Progenitor cell of endocrine pancreas (in vitro differentiated cells): ENCODE measurements at regions not wholly inside any gene's neighbourhood (a gene's known extent, or its start where the extent isn't known, plus 50 kb on each side); places are given as distances from the start of the nearest gene placed in this dataset.
A peak's percentile ranks its signal among the peaks of the same experiment; 100 is the strongest.

ENCODE experiments used
- DNase-seq: peaks from one replicate; pipeline ENCODE4 v3.0.0; 2021; ENCODE audit warnings: low spot score; ENCODE audit not compliant: unreplicated experiment
- H3K27ac Mint-ChIP-seq: 2 replicates; pipeline ENCODE4 v1.8.0; 2021; ENCODE audit warnings: mild to moderate bottlenecking, moderate library complexity, mixed read lengths
- H3K27me3 Mint-ChIP-seq: 2 replicates; pipeline ENCODE4 v1.8.0; 2021; ENCODE audit warnings: mixed read lengths
- H3K36me3 Mint-ChIP-seq: 2 replicates; pipeline ENCODE4 v1.8.0; 2022; ENCODE audit warnings: mixed read lengths; ENCODE audit not compliant: insufficient read depth
- H3K4me1 Mint-ChIP-seq: 2 replicates; pipeline ENCODE4 v1.8.0; 2021; ENCODE audit warnings: low read depth, mixed read lengths
- H3K4me3 Mint-ChIP-seq: 2 replicates; pipeline ENCODE4 v1.8.0; 2021; ENCODE audit warnings: low read depth, mild to moderate bottlenecking, moderate library complexity, mixed read lengths
- H3K9me3 Mint-ChIP-seq: 2 replicates; pipeline ENCODE4 v1.8.0; 2021; ENCODE audit warnings: low read depth, mixed read lengths
- TF ChIP-seq, protein P1 (sequence below): fragments of 200-600 bp; sonication (generic); IDR thresholded peaks from one replicate; pipeline ENCODE4 v1.5.0; 2021; ENCODE audit warnings: antibody characterized with exemption, mild to moderate bottlenecking; ENCODE audit not compliant: unreplicated experiment

DNA sequence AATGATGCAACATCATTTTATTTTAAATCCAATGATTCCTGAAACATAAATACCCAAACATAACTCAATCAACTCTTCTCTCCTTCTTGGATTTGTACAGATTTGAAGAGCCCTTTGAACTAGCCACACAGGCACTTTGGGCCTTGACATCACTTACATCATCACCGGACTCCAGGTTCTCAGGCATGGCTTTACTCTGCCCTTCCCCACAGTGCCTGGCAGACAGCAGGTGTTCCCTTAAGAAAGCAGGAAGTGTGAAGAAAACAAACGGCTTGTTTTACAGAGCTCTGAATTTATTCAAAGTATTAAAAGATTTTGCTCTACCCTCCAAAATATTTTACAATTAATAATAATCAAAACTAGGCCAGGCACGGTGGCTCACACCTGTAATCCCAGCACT lies 54.8 kb upstream of the GCM1 start:
- Mint-ChIP-seq H3K27ac (no peak overlapping the region), H3K36me3 (no peaks in the 10 kb centered on the region), H3K4me3 (no peak overlapping the region), H3K4me1 (no peaks in the 10 kb centered on the region), H3K9me3 (no peaks in the 10 kb centered on the region), H3K27me3 (peaks cover 4% of the 10 kb centered on the region)
- no peak for DNase-seq
- TF ChIP-seq, protein P1, sequence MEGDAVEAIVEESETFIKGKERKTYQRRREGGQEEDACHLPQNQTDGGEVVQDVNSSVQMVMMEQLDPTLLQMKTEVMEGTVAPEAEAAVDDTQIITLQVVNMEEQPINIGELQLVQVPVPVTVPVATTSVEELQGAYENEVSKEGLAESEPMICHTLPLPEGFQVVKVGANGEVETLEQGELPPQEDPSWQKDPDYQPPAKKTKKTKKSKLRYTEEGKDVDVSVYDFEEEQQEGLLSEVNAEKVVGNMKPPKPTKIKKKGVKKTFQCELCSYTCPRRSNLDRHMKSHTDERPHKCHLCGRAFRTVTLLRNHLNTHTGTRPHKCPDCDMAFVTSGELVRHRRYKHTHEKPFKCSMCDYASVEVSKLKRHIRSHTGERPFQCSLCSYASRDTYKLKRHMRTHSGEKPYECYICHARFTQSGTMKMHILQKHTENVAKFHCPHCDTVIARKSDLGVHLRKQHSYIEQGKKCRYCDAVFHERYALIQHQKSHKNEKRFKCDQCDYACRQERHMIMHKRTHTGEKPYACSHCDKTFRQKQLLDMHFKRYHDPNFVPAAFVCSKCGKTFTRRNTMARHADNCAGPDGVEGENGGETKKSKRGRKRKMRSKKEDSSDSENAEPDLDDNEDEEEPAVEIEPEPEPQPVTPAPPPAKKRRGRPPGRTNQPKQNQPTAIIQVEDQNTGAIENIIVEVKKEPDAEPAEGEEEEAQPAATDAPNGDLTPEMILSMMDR: no peak

DNA sequence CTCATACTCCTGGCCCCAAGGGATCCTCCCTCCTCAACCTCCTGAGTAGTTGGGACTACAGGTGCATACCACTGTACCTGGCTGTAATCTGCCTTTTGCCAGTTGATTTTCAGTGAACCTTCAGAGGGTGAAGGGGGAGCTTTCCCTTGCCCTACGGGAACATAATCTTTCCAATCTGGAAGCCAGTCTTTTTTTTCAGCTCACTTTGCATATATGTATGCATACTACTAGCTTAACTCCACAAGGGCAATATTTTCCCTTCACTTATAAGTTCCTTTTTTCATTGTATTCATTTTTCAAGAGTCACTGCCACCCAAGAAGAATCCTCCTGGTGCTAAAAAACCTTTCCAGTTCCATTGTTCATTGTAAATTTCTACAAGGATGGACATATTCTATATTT lies 53.4 kb upstream of the GCM1 start:
- H3K9me3 Mint-ChIP-seq: no peaks in the 10 kb centered on the region
- H3K27me3 Mint-ChIP-seq: peaks cover 7% of the 10 kb centered on the region
- H3K4me1 Mint-ChIP-seq: no peaks in the 10 kb centered on the region
- no peak overlapping the region for H3K4me3 Mint-ChIP-seq
- H3K27ac Mint-ChIP-seq: no peak overlapping the region
- TF ChIP-seq, protein P1: no peak
- no peaks in the 10 kb centered on the region for H3K36me3 Mint-ChIP-seq
- no peak for DNase-seq

DNA sequence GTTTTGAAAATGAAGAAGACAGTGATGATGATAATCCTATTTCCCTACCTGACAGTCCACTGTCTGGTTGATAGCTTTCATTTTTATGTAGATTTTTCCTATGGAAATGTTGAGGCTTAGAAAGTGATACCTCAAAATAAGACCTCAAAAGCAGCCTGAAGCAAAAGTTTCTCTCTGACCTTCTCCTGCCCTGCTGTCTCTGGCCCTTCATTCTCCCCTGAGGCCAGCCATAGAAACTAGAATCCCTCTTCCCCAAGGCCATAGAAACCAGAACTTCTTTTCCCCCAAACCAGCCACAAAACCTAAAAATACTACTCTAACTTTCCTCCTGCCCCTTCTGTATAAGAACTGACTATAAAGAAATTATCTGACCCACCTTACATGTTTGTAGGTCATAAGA lies 52.6 kb upstream of the GCM1 start:
- TF ChIP-seq, protein P1: no peak
- H3K9me3 Mint-ChIP-seq: no peaks in the 10 kb centered on the region
- H3K27me3 Mint-ChIP-seq: peaks cover 7% of the 10 kb centered on the region
- no peaks in the 10 kb centered on the region for H3K36me3 Mint-ChIP-seq
- no peak overlapping the region for H3K27ac Mint-ChIP-seq
- no peak for DNase-seq
- no peaks in the 10 kb centered on the region for H3K4me1 Mint-ChIP-seq
- H3K4me3 Mint-ChIP-seq: no peak overlapping the region

DNA sequence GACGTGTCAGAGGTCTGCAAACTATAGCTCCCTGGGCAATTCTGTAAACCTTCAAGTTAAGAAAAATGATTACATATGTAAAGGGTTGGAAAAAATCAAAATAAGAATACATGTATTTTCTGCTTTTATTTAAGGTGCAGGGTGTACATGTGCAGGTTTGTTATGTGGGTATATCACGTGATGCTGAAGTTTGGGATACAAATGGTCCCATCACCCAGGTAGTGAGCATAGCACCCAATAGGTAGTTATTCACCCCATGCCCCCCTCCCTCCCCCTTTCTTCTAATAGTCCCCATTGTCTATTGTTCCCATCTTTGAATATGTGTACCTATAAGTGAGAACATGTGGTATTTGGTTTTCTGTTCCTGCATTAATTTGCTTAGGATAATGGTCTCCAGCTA lies 51.1 kb upstream of the GCM1 start:
- TF ChIP-seq, protein P1: no peak
- DNase-seq: no peak
- H3K4me1 Mint-ChIP-seq: peaks cover 1% of the 10 kb centered on the region
- H3K4me3 Mint-ChIP-seq: no peak overlapping the region
- H3K36me3 Mint-ChIP-seq: no peaks in the 10 kb centered on the region
- H3K27ac Mint-ChIP-seq: no peak overlapping the region
- H3K27me3 Mint-ChIP-seq: peaks cover 7% of the 10 kb centered on the region
- H3K9me3 Mint-ChIP-seq: no peaks in the 10 kb centered on the region

DNA sequence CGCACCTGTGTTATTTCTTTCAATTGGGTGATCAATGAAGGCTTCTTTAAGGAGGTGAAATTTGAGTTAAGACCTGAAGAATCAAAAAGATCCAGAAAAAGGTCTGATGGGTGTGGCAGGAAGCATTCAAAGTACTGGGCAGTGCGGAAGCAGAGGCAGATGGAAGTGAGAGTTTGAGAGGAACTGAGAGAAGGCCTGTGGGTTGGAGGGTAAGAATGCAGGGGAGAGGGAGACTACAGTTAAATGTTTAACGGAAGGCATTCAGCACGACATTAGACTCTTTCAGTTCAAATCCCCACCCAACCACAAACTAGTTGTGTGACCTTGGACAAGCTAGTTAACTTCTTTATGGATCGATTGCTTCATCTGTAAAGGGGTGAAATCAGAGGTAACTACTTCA lies 50.5 kb upstream of the GCM1 start:
- H3K27me3 Mint-ChIP-seq: peaks cover 7% of the 10 kb centered on the region
- no peak overlapping the region for H3K4me3 Mint-ChIP-seq
- peaks cover 4% of the 10 kb centered on the region for H3K4me1 Mint-ChIP-seq
- no peaks in the 10 kb centered on the region for H3K9me3 Mint-ChIP-seq
- DNase-seq: no peak
- peak overlapping the region; percentile 7 for H3K27ac Mint-ChIP-seq
- H3K36me3 Mint-ChIP-seq: no peaks in the 10 kb centered on the region
- TF ChIP-seq, protein P1: no peak
